CD14-positive monocyte (primary cell): ENCODE measurements at regions not wholly inside any gene's neighbourhood (a gene's known extent, or its start where the extent isn't known, plus 50 kb on each side); places are given as distances from the start of the nearest gene placed in this dataset.

ENCODE experiments used
- DNase-seq, 3 donors: peaks; one replicate each; pipeline ENCODE4 v3.0.0-alpha.2; 2011 to 2022
- H2AFZ ChIP-seq: 2 replicates; pipeline ENCODE4 v1.6.0; 2012; ENCODE audit warnings: mild to moderate bottlenecking, low read depth, low read length, inconsistent platforms; ENCODE audit not compliant: insufficient read depth, poor library complexity, severe bottlenecking
- H3K27ac ChIP-seq, 2 donors: 1 replicate in 1 of 2; 2 replicates in 1 of 2; pipeline ENCODE4 v1.5.1; 2012 to 2013; ENCODE audit warnings: low read length in 2 of 2, control low read depth in 1 of 2, inconsistent platforms in 1 of 2, low read depth in 1 of 2, mild to moderate bottlenecking in 1 of 2
- H3K27me3 ChIP-seq, 2 donors: one replicate each; pipeline versions ENCODE4 v1.6.0 to v1.6.1; 2011 to 2013; ENCODE audit warnings: low read length in 2 of 2; ENCODE audit not compliant: control insufficient read depth in 2 of 2, insufficient read depth in 2 of 2
- H3K36me3 ChIP-seq, 2 donors: replicated peaks in 1 of 2; 1 replicate in 1 of 2; 2 replicates in 1 of 2; pipeline versions ENCODE4 v1.5.1 to v1.6.1; 2012 to 2013; ENCODE audit warnings: low read length in 2 of 2, control low read depth in 1 of 2, inconsistent platforms in 1 of 2, mild to moderate bottlenecking in 1 of 2; ENCODE audit not compliant: insufficient read depth in 2 of 2, control insufficient read depth in 1 of 2
- H3K4me1 ChIP-seq, 2 donors: 1 replicate in 1 of 2; 2 replicates in 1 of 2; pipeline versions ENCODE4 v1.5.1 to v1.6.1; 2012 to 2013; ENCODE audit warnings: low read length in 2 of 2, control low read depth in 1 of 2, inconsistent platforms in 1 of 2, mild to moderate bottlenecking in 1 of 2, moderate library complexity in 1 of 2; ENCODE audit not compliant: insufficient read depth in 2 of 2, control insufficient read depth in 1 of 2
- H3K4me2 ChIP-seq: replicated peaks from 2 replicates; pipeline ENCODE3; 2012; ENCODE audit warnings: low read length, moderate library complexity, mild to moderate bottlenecking; ENCODE audit not compliant: poor library complexity, severe bottlenecking; ENCODE audit errors: extremely low read depth
- H3K4me3 ChIP-seq, 3 experiments: fragments of 200-600 bp in 1 of 3; sonication (generic) in 1 of 3; replicated peaks in 1 of 3; 1 replicate in 2 of 3; 2 replicates in 1 of 3; pipeline ENCODE4 v1.5.1; 2011 to 2013; ENCODE audit warnings: low read length in 3 of 3, mild to moderate bottlenecking in 3 of 3, control low read depth in 2 of 3, low read depth in 2 of 3, inconsistent platforms in 1 of 3, moderate library complexity in 1 of 3
- H3K79me2 ChIP-seq: 2 replicates; pipeline ENCODE4 v1.6.0; 2012; ENCODE audit warnings: mild to moderate bottlenecking, control low read depth, inconsistent platforms, low read length, moderate library complexity; ENCODE audit not compliant: insufficient read depth
- H3K9ac ChIP-seq: 2 replicates; pipeline ENCODE4 v1.6.0; 2017; ENCODE audit warnings: low read length, mild to moderate bottlenecking; ENCODE audit not compliant: insufficient read depth, poor library complexity, severe bottlenecking
- H3K9me3 ChIP-seq, 2 donors: replicated peaks in 1 of 2; 1 replicate in 1 of 2; 2 replicates in 1 of 2; pipeline versions ENCODE4 v1.5.1 to v1.6.1; 2012 to 2013; ENCODE audit warnings: low read length in 2 of 2, control low read depth in 1 of 2; ENCODE audit not compliant: control insufficient read depth in 1 of 2, insufficient read depth in 1 of 2
- H4K20me1 ChIP-seq: 2 replicates; pipeline ENCODE4 v1.6.0; 2012; ENCODE audit warnings: mild to moderate bottlenecking, low read length, control low read depth, moderate library complexity; ENCODE audit not compliant: insufficient read depth
- H3K27ac Mint-ChIP-seq, 7 donors: one replicate each; pipeline ENCODE4 v1.8.0; 2020; ENCODE audit warnings: mild to moderate bottlenecking in 7 of 7, mixed read lengths in 7 of 7, moderate library complexity in 6 of 7, inconsistent platforms in 2 of 7
- H3K27me3 Mint-ChIP-seq, 3 donors: one replicate each; pipeline ENCODE4 v1.8.0; 2021 to 2022; ENCODE audit warnings: low read depth in 3 of 3, mild to moderate bottlenecking in 3 of 3, mixed read lengths in 3 of 3, moderate library complexity in 3 of 3, inconsistent platforms in 1 of 3
- H3K36me3 Mint-ChIP-seq, 2 donors: one replicate each; pipeline ENCODE4 v1.8.0; 2020; ENCODE audit warnings: mixed read lengths in 2 of 2, inconsistent platforms in 1 of 2, mild to moderate bottlenecking in 1 of 2
- H3K4me1 Mint-ChIP-seq: one replicate; pipeline ENCODE4 v1.8.0; 2020; ENCODE audit warnings: mild to moderate bottlenecking, mixed read lengths
- H3K4me3 Mint-ChIP-seq, 2 donors: one replicate each; pipeline ENCODE4 v1.8.0; 2020; ENCODE audit warnings: mild to moderate bottlenecking in 2 of 2, mixed read lengths in 2 of 2, moderate library complexity in 1 of 2
- H3K9me3 Mint-ChIP-seq, 7 donors: one replicate each; pipeline ENCODE4 v1.8.0; 2020 to 2022; ENCODE audit warnings: mixed read lengths in 7 of 7, mild to moderate bottlenecking in 6 of 7, moderate library complexity in 6 of 7, inconsistent platforms in 2 of 7
- CTCF ChIP-seq: fragments of 200-600 bp; IDR thresholded peaks from one replicate; pipeline ENCODE4 v1.8.0; 2022; ENCODE audit warnings: antibody characterized with exemption, mild to moderate bottlenecking
- WGBS: methylation state at CpG from one replicate; pipeline ENCODE4 v1.1.5; 2013; ENCODE audit warnings: missing lambda C conversion rate; ENCODE audit not compliant: insufficient coverage; 5-methylcytosine and 5-hydroxymethylcytosine counted together
- intact Hi-C, 2 donors: fragments of 100-400 bp; cut with micrococcal nuclease; formaldehyde crosslinking; loops; one replicate each; pipeline versions ENCODE4 v1.15.0 to v1.15.1; 2023

DNA sequence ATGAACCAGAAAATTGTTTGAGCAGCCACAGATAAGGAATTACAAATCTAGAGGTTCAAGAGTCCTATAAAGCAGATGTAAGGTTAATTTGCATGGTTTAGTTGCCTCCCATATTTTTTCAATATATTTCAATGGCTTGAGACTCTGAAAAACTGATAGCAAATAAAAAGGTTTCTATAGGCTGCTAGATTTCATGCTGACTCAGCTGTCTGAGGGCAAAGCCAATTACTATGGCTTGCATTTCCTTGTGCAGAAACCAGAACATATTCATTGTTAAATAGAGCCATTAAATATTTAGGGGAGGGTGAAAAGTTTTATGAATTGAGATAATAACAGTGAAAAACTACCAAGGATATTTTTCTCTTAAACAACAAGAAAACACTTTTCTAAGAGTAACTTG lies 278.1 kb upstream of the CADM2 start:
- no peaks in the 10 kb centered on the region for H3K36me3 Mint-ChIP-seq
- no peaks in the 10 kb centered on the region for H3K9me3 ChIP-seq
- H3K4me1 Mint-ChIP-seq, result no peaks in the 10 kb centered on the region

GRCh38 chr3:84683493-84683892 lies 275.3 kb upstream of the CADM2 start:
- intact Hi-C loops, result no loop called here
- H3K4me2 ChIP-seq, result no peak overlapping the region
- Mint-ChIP-seq H3K27ac (no peak overlapping the region), H3K4me1 (no peaks in the 10 kb centered on the region), H3K4me3 (no peak overlapping the region), H3K36me3 (no peaks in the 10 kb centered on the region), H3K27me3 (peaks cover 1 to 4% (median 2%) of the 10 kb centered on the region in 3 donors), H3K9me3 (peaks cover 0 to 5% (median 0%) of the 10 kb centered on the region in 7 donors)
- no peaks in the 10 kb centered on the region for H3K79me2 ChIP-seq
- no peaks in the 10 kb centered on the region for H4K20me1 ChIP-seq
- H3K27me3 ChIP-seq, result no peaks in the 10 kb centered on the region
- no peak for TF ChIP-seq CTCF
- no peak overlapping the region for H3K9ac ChIP-seq
- no CpG with 5 or more reads among the region's 2 CpGs for WGBS
- no peak for DNase-seq
- H2AFZ ChIP-seq, result no peak overlapping the region
- H3K9me3 ChIP-seq, result no peaks in the 10 kb centered on the region
- no peak overlapping the region for H3K4me3 ChIP-seq
- H3K36me3 ChIP-seq, result no peaks in the 10 kb centered on the region
- H3K4me1 ChIP-seq, result no peaks in the 10 kb centered on the region
- H3K27ac ChIP-seq, result no peak overlapping the region

More for the DNA sequence above, 278.1 kb upstream of the CADM2 start:
- Mint-ChIP-seq H3K27me3 (peaks cover 1 to 4% (median 2%) of the 10 kb centered on the region in 3 donors), H3K27ac (no peak overlapping the region), H3K9me3 (peaks cover 0 to 5% (median 0%) of the 10 kb centered on the region in 7 donors), H3K4me3 (no peak overlapping the region)
- Histone ChIP-seq H2AFZ (no peak overlapping the region), H3K27me3 (no peaks in the 10 kb centered on the region), H3K79me2 (no peaks in the 10 kb centered on the region), H3K4me2 (no peak overlapping the region), H3K36me3 (no peaks in the 10 kb centered on the region), H3K9ac (no peak overlapping the region), H3K4me1 (no peaks in the 10 kb centered on the region), H4K20me1 (no peaks in the 10 kb centered on the region), H3K27ac (no peak overlapping the region), H3K4me3 (no peak overlapping the region)
- DNase-seq, result no peak
- intact Hi-C loops, result no loop called here
- TF ChIP-seq CTCF, result no peak
